ENCODE measurements at regions not wholly inside any gene's neighbourhood (a gene's known extent, or its start where the extent isn't known, plus 50 kb on each side); places are given as distances from the start of the nearest gene placed in this dataset.

GRCh38 chrX:11908371-11908770, 150.3 kb downstream of the MSL3 start:
- DNase-seq (peak; percentile 1), ATAC-seq (replicated peaks) (peak; percentile 79 to 86)
- no peak overlapping the region for H3K4me3 Mint-ChIP-seq
- H3K4me1 Mint-ChIP-seq: no peaks in the 10 kb centered on the region
- H3K27me3 Mint-ChIP-seq: peaks cover 0 to 10% of the 10 kb centered on the region in 2 donors
- H3K36me3 Mint-ChIP-seq: peaks cover 3% of the 10 kb centered on the region in 2 donors
- no peak overlapping the region for H3K27ac Mint-ChIP-seq
- H3K9me3 Mint-ChIP-seq: peaks cover 3 to 14% of the 10 kb centered on the region in 2 donors

- Mint-ChIP-seq H3K27ac (no peak overlapping the region), H3K4me3 (no peak overlapping the region), H3K4me1 (peaks cover 0 to under 1% of the 10 kb centered on the region in 2 donors), H3K9me3 (peaks cover 0 to under 1% of the 10 kb centered on the region in 2 donors), H3K36me3 (peaks cover 0 to under 1% of the 10 kb centered on the region in 2 donors), H3K27me3 (peaks cover 11 to 21% of the 10 kb centered on the region in 2 donors)
- DNase-seq: no peak
- ATAC-seq (replicated peaks): no peak
Measured at GRCh38 chrX:11913001-11913400, 155.0 kb downstream of the MSL3 start.

- no peak for DNase-seq
- Mint-ChIP-seq H3K4me1 (no peaks in the 10 kb centered on the region), H3K27ac (no peak overlapping the region), H3K9me3 (peaks cover 4 to 7% of the 10 kb centered on the region in 2 donors), H3K4me3 (no peak overlapping the region), H3K27me3 (peaks cover 0 to 8% of the 10 kb centered on the region in 2 donors), H3K36me3 (no peaks in the 10 kb centered on the region)
- ATAC-seq (replicated peaks): no peak
Measured at GRCh38 chrX:11929476-11929875, 171.4 kb downstream of the MSL3 start.

GRCh38 chrX:11932423-11932822, 174.4 kb downstream of the MSL3 start:
- no peaks in the 10 kb centered on the region for H3K36me3 Mint-ChIP-seq
- no peak for ATAC-seq (replicated peaks)
- H3K9me3 Mint-ChIP-seq: peaks cover 4 to 7% of the 10 kb centered on the region in 2 donors
- DNase-seq: no peak
- no peaks in the 10 kb centered on the region for H3K4me1 Mint-ChIP-seq
- peaks cover 0 to 3% of the 10 kb centered on the region in 2 donors for H3K27me3 Mint-ChIP-seq
- H3K4me3 Mint-ChIP-seq: no peak overlapping the region
- no peak overlapping the region for H3K27ac Mint-ChIP-seq

GRCh38 chrX:11934089-11934488, 176.1 kb downstream of the MSL3 start:
- no peaks in the 10 kb centered on the region for H3K4me1 Mint-ChIP-seq
- H3K27me3 Mint-ChIP-seq: peaks cover 0 to 3% of the 10 kb centered on the region in 2 donors
- H3K9me3 Mint-ChIP-seq: peaks cover 0 to 4% of the 10 kb centered on the region in 2 donors
- no peak overlapping the region for H3K4me3 Mint-ChIP-seq
- H3K27ac Mint-ChIP-seq: no peak overlapping the region
- no peaks in the 10 kb centered on the region for H3K36me3 Mint-ChIP-seq
- no peak for ATAC-seq (replicated peaks)
- DNase-seq: no peak

GRCh38 chrX:11941571-11941970, 183.5 kb downstream of the MSL3 start:
- ATAC-seq (replicated peaks) (no peak), DNase-seq (no peak)
- Mint-ChIP-seq H3K36me3 (no peaks in the 10 kb centered on the region), H3K4me1 (no peaks in the 10 kb centered on the region), H3K27ac (no peak overlapping the region), H3K4me3 (no peak overlapping the region), H3K27me3 (no peaks in the 10 kb centered on the region), H3K9me3 (no peaks in the 10 kb centered on the region)

- no peaks in the 10 kb centered on the region for H3K36me3 Mint-ChIP-seq
- DNase-seq: no peak
- no peak overlapping the region for H3K4me3 Mint-ChIP-seq
- ATAC-seq (replicated peaks): peak in 1 of 2 donors; percentile 57
- peaks cover 0 to 9% of the 10 kb centered on the region in 2 donors for H3K27me3 Mint-ChIP-seq
- H3K4me1 Mint-ChIP-seq: no peaks in the 10 kb centered on the region
- H3K9me3 Mint-ChIP-seq: no peaks in the 10 kb centered on the region
- H3K27ac Mint-ChIP-seq: no peak overlapping the region
Measured at GRCh38 chrX:11944501-11944900, 186.5 kb downstream of the MSL3 start.

GRCh38 chrX:11949291-11949690, 189.0 kb upstream of the FRMPD4 start:
- H3K4me3 Mint-ChIP-seq: no peak overlapping the region

GRCh38 chrX:11952176-11952720, 186.0 kb upstream of the FRMPD4 start:
- Mint-ChIP-seq H3K36me3 (no peaks in the 10 kb centered on the region), H3K27ac (no peak overlapping the region), H3K27me3 (peaks cover 0 to 15% of the 10 kb centered on the region in 2 donors), H3K4me3 (no peak overlapping the region), H3K9me3 (no peaks in the 10 kb centered on the region), H3K4me1 (no peaks in the 10 kb centered on the region)
- ATAC-seq (replicated peaks): no peak
- DNase-seq: no peak

More at GRCh38 chrX:11949291-11949690, 189.0 kb upstream of the FRMPD4 start:
- Mint-ChIP-seq H3K4me1 (no peaks in the 10 kb centered on the region), H3K36me3 (no peaks in the 10 kb centered on the region), H3K9me3 (no peaks in the 10 kb centered on the region), H3K27ac (no peak overlapping the region), H3K27me3 (peaks cover 0 to 16% of the 10 kb centered on the region in 2 donors)
- DNase-seq: no peak
- ATAC-seq (replicated peaks): no peak

- Mint-ChIP-seq H3K36me3 (no peaks in the 10 kb centered on the region), H3K27me3 (peaks cover 0 to 12% of the 10 kb centered on the region in 2 donors), H3K4me1 (no peaks in the 10 kb centered on the region), H3K27ac (no peak overlapping the region), H3K9me3 (no peaks in the 10 kb centered on the region), H3K4me3 (no peak overlapping the region)
- no peak for DNase-seq
- ATAC-seq (replicated peaks): no peak
Measured at GRCh38 chrX:11953615-11954014, 184.7 kb upstream of the FRMPD4 start.

GRCh38 chrX:11954176-11954575, 184.1 kb upstream of the FRMPD4 start:
- no peak for DNase-seq
- no peak overlapping the region for H3K4me3 Mint-ChIP-seq
- H3K4me1 Mint-ChIP-seq: no peaks in the 10 kb centered on the region
- H3K27me3 Mint-ChIP-seq: peaks cover 0 to 10% of the 10 kb centered on the region in 2 donors
- H3K27ac Mint-ChIP-seq: no peak overlapping the region
- ATAC-seq (replicated peaks): no peak
- no peaks in the 10 kb centered on the region for H3K9me3 Mint-ChIP-seq
- H3K36me3 Mint-ChIP-seq: no peaks in the 10 kb centered on the region

GRCh38 chrX:11960031-11960430, 178.2 kb upstream of the FRMPD4 start:
- no peak overlapping the region for H3K4me3 Mint-ChIP-seq
- H3K27me3 Mint-ChIP-seq: peaks cover 0 to 3% of the 10 kb centered on the region in 2 donors
- DNase-seq (no peak), ATAC-seq (replicated peaks) (no peak)
- no peak overlapping the region for H3K27ac Mint-ChIP-seq
- H3K9me3 Mint-ChIP-seq: peaks cover 0 to 2% of the 10 kb centered on the region in 2 donors
- H3K4me1 Mint-ChIP-seq: no peaks in the 10 kb centered on the region
- no peaks in the 10 kb centered on the region for H3K36me3 Mint-ChIP-seq

- no peaks in the 10 kb centered on the region for H3K9me3 Mint-ChIP-seq
Measured at GRCh38 chrX:11965436-11965835, 172.8 kb upstream of the FRMPD4 start.

GRCh38 chrX:11967986-11968869, 170.0 kb upstream of the FRMPD4 start:
- no peak for DNase-seq
- Mint-ChIP-seq H3K27ac (no peak overlapping the region), H3K4me1 (no peaks in the 10 kb centered on the region), H3K27me3 (peaks cover 0 to 3% of the 10 kb centered on the region in 2 donors), H3K4me3 (no peak overlapping the region), H3K9me3 (no peaks in the 10 kb centered on the region), H3K36me3 (no peaks in the 10 kb centered on the region)
- ATAC-seq (replicated peaks): no peak

More at GRCh38 chrX:11965436-11965835, 172.8 kb upstream of the FRMPD4 start:
- Mint-ChIP-seq H3K27ac (no peak overlapping the region), H3K4me3 (no peak overlapping the region), H3K27me3 (peaks cover 0 to 7% of the 10 kb centered on the region in 2 donors), H3K4me1 (no peaks in the 10 kb centered on the region), H3K36me3 (no peaks in the 10 kb centered on the region)
- ATAC-seq (replicated peaks) (no peak), DNase-seq (no peak)

GRCh38 chrX:11968991-11969390, 169.3 kb upstream of the FRMPD4 start:
- Mint-ChIP-seq H3K27me3 (peaks cover 0 to 8% of the 10 kb centered on the region in 2 donors), H3K4me1 (no peaks in the 10 kb centered on the region), H3K9me3 (no peaks in the 10 kb centered on the region), H3K4me3 (no peak overlapping the region), H3K36me3 (no peaks in the 10 kb centered on the region), H3K27ac (no peak overlapping the region)
- ATAC-seq (replicated peaks) (no peak), DNase-seq (no peak)
